Testis (tissue), 2 donors: ENCODE measurements at regions not wholly inside any gene's neighbourhood (a gene's known extent, or its start where the extent isn't known, plus 50 kb on each side); places are given as distances from the start of the nearest gene placed in this dataset.

Experiments used
- POLR2A ChIP-seq: fragments of 450-650 bp; IDR thresholded peaks from one replicate; pipeline ENCODE4 v1.6.1; 2017; ENCODE audit warnings: antibody characterized with exemption, mild to moderate bottlenecking, moderate library complexity
- TF ChIP-seq, protein P1 (sequence below), 3 experiments: fragments of 450-650 bp in 2 of 3; fragments of 200-600 bp in 1 of 3; sonication (generic) in 1 of 3; IDR thresholded peaks; one replicate each; pipeline ENCODE4 v1.5.1; 2016 to 2019; ENCODE audit warnings: antibody characterized with exemption in 3 of 3, mild to moderate bottlenecking in 2 of 3, moderate library complexity in 1 of 3

GRCh38 chrX:45788315-45788714, 587.6 kb upstream of the DIPK2B start:
- TF ChIP-seq, protein P1, sequence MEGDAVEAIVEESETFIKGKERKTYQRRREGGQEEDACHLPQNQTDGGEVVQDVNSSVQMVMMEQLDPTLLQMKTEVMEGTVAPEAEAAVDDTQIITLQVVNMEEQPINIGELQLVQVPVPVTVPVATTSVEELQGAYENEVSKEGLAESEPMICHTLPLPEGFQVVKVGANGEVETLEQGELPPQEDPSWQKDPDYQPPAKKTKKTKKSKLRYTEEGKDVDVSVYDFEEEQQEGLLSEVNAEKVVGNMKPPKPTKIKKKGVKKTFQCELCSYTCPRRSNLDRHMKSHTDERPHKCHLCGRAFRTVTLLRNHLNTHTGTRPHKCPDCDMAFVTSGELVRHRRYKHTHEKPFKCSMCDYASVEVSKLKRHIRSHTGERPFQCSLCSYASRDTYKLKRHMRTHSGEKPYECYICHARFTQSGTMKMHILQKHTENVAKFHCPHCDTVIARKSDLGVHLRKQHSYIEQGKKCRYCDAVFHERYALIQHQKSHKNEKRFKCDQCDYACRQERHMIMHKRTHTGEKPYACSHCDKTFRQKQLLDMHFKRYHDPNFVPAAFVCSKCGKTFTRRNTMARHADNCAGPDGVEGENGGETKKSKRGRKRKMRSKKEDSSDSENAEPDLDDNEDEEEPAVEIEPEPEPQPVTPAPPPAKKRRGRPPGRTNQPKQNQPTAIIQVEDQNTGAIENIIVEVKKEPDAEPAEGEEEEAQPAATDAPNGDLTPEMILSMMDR (IDR thresholded peaks at IDR 0.05): no peak
- TF ChIP-seq POLR2A: no peak
